PC-3 (cell line): ENCODE measurements at regions not wholly inside any gene's neighbourhood (a gene's known extent, or its start where the extent isn't known, plus 50 kb on each side); places are given as distances from the start of the nearest gene placed in this dataset.

ENCODE experiments used
- ATAC-seq: fragments of 200-7000 bp; cut with Tn5 transposase; 2 replicates; pipeline ENCODE4 v1.9.1; 2020; ENCODE audit warnings: mild to moderate bottlenecking, moderate library complexity
- BruUV-seq: library from RNA; stranded (reverse); fragments of 400-500 nt; replicated peaks from 2 replicates; lab custom pipeline; 2021; lab: Mats Ljungman, UMichigan
- CTCF ChIA-PET: fragments of 300-600 bp; sonication (Branson Sonifier 250); formaldehyde crosslinking; loops from one replicate; lab custom pipeline; 2022; ENCODE audit warnings: antibody characterized with exemption; lab: Charles Lee
- POLR2A ChIA-PET: fragments of 300-600 bp; sonication (Branson Sonifier 250); formaldehyde crosslinking; loops from one replicate; lab custom pipeline; 2022; ENCODE audit warnings: antibody characterized with exemption; ENCODE audit not compliant: unreplicated experiment; lab: Charles Lee
- DNase-seq: peaks from one replicate; pipeline ENCODE4 v3.0.0-alpha.2; 2015
- H2AFZ ChIP-seq: fragments of 300-600 bp; sonication (generic); 2 replicates; pipeline ENCODE4 v1.6.0; 2016; ENCODE audit warnings: antibody characterized with exemption, low read length
- H3F3A ChIP-seq: fragments of 300-600 bp; sonication (generic); one replicate; pipeline ENCODE4 v1.6.0; 2017; ENCODE audit warnings: antibody characterized with exemption, low read length, control low read depth, mild to moderate bottlenecking; ENCODE audit not compliant: unreplicated experiment
- H3K27ac ChIP-seq: fragments of 300-600 bp; sonication (generic); 2 replicates; pipeline ENCODE4 v1.5.1; 2016; ENCODE audit warnings: mild to moderate bottlenecking, low read length
- H3K27me3 ChIP-seq: fragments of 300-600 bp; sonication (generic); 2 replicates; pipeline ENCODE4 v1.6.1; 2016; ENCODE audit warnings: low read length, mixed read lengths
- H3K36me3 ChIP-seq: fragments of 300-600 bp; sonication (generic); 2 replicates; pipeline ENCODE4 v1.6.1; 2016; ENCODE audit warnings: low read depth, mixed run types, low read length, mixed read lengths
- H3K4me1 ChIP-seq: fragments of 300-600 bp; sonication (generic); 2 replicates; pipeline ENCODE4 v1.5.1; 2016; ENCODE audit warnings: low read length; ENCODE audit not compliant: insufficient read depth
- H3K4me2 ChIP-seq: fragments of 300-600 bp; sonication (generic); 2 replicates; pipeline ENCODE4 v1.6.0; 2016; ENCODE audit warnings: low read length
- H3K4me3 ChIP-seq: fragments of 300-600 bp; sonication (generic); 2 replicates; pipeline ENCODE4 v1.5.1; 2016; ENCODE audit warnings: mild to moderate bottlenecking, low read length, mixed read lengths
- H3K79me2 ChIP-seq: fragments of 300-600 bp; sonication (generic); 2 replicates; pipeline ENCODE4 v1.6.1; 2017; ENCODE audit warnings: low read length, mixed read lengths
- H3K9ac ChIP-seq: fragments of 300-600 bp; sonication (generic); 2 replicates; pipeline ENCODE4 v1.6.0; 2016; ENCODE audit warnings: mild to moderate bottlenecking, low read length
- H3K9me2 ChIP-seq: fragments of 300-600 bp; sonication (generic); replicated peaks from 2 replicates; pipeline ENCODE4 v1.6.1; 2016; ENCODE audit warnings: mixed run types, low read length, mixed read lengths
- H3K9me3 ChIP-seq: fragments of 300-600 bp; sonication (generic); 2 replicates; pipeline ENCODE4 v1.6.1; 2016; ENCODE audit warnings: low read length, mixed read lengths
- H4K20me1 ChIP-seq: fragments of 300-600 bp; sonication (generic); 2 replicates; pipeline ENCODE4 v1.6.1; 2016; ENCODE audit warnings: low read length, mixed read lengths
- CTCF ChIP-seq: fragments of 300-600 bp; sonication (generic); conservative IDR thresholded peaks from 2 replicates; pipeline ENCODE4 v1.5.1; 2017; ENCODE audit warnings: antibody characterized with exemption, low read depth, mild to moderate bottlenecking, low read length
- EZH2 ChIP-seq: fragments of 300-600 bp; sonication (generic); IDR thresholded peaks from one replicate; pipeline ENCODE4 v1.6.1; 2017; ENCODE audit warnings: antibody characterized with exemption, mild to moderate bottlenecking, low read length; ENCODE audit not compliant: unreplicated experiment
- EZH2phosphoT487 ChIP-seq: fragments of 300-600 bp; sonication (generic); IDR thresholded peaks from 2 replicates; pipeline ENCODE4 v1.6.1; 2018; ENCODE audit warnings: mild to moderate bottlenecking, antibody characterized with exemption, low read length, borderline replicate concordance
- intact Hi-C: fragments of 100-400 bp; cut with micrococcal nuclease; formaldehyde crosslinking; loops from 2 replicates; pipeline ENCODE4 v1.9.0; 2023

GRCh38 chr1:59233444-59233843 is 63.5 kb upstream of the FGGY start:
- no peaks in the 10 kb centered on the region for H4K20me1 ChIP-seq
- no peaks in the 10 kb centered on the region for H3F3A ChIP-seq
- H3K9ac ChIP-seq = no peak overlapping the region
- no peak overlapping the region for H3K27ac ChIP-seq
- no peak overlapping the region for H2AFZ ChIP-seq
- no peaks in the 10 kb centered on the region for H3K9me3 ChIP-seq
- intact Hi-C loops = no loop called here
- no peak overlapping the region for H3K4me3 ChIP-seq
- ChIA-PET POLR2A (no interaction called here), CTCF (no interaction called here)
- H3K27me3 ChIP-seq = no peaks in the 10 kb centered on the region
- no peak for DNase-seq
- no TSS peak for BruUV-seq
- H3K79me2 ChIP-seq = no peaks in the 10 kb centered on the region
- no peaks in the 10 kb centered on the region for H3K36me3 ChIP-seq
- TF ChIP-seq CTCF (no peak), EZH2phosphoT487 (no peak), EZH2 (no peak)
- H3K9me2 ChIP-seq = no peaks in the 10 kb centered on the region
- ATAC-seq = no peak
- H3K4me1 ChIP-seq = no peaks in the 10 kb centered on the region
- no peak overlapping the region for H3K4me2 ChIP-seq

GRCh38 chr1:59236721-59237545 is 60.0 kb upstream of the FGGY start:
- no peaks in the 10 kb centered on the region for H3K36me3 ChIP-seq
- ATAC-seq (no peak), DNase-seq (no peak)
- no TSS peak for BruUV-seq
- TF ChIP-seq EZH2phosphoT487 (no peak), CTCF (no peak), EZH2 (no peak)
- H3K4me1 ChIP-seq = no peaks in the 10 kb centered on the region
- H3K9me2 ChIP-seq = no peaks in the 10 kb centered on the region
- H3K9ac ChIP-seq = no peak overlapping the region
- ChIA-PET CTCF (no interaction called here), POLR2A (interaction anchor here (0.5 kb wide), 1 partner anchor 125 kb away, joined by 4 read pairs; no protein-coding TSS in a partner anchor)
- H3K4me2 ChIP-seq = no peak overlapping the region
- no peak overlapping the region for H2AFZ ChIP-seq
- no peaks in the 10 kb centered on the region for H3K79me2 ChIP-seq
- no peaks in the 10 kb centered on the region for H3K27me3 ChIP-seq
- H3K4me3 ChIP-seq = no peak overlapping the region
- no peak overlapping the region for H3K27ac ChIP-seq
- H4K20me1 ChIP-seq = no peaks in the 10 kb centered on the region
- no peaks in the 10 kb centered on the region for H3F3A ChIP-seq
- intact Hi-C loops = no loop called here
- H3K9me3 ChIP-seq = no peaks in the 10 kb centered on the region

GRCh38 chr1:59237900-59238299 is 59.0 kb upstream of the FGGY start:
- Histone ChIP-seq H3K9me3 (no peaks in the 10 kb centered on the region), H3K4me1 (no peaks in the 10 kb centered on the region), H3F3A (no peaks in the 10 kb centered on the region), H3K79me2 (no peaks in the 10 kb centered on the region), H3K4me3 (no peak overlapping the region), H4K20me1 (no peaks in the 10 kb centered on the region), H3K4me2 (no peak overlapping the region), H3K9me2 (no peaks in the 10 kb centered on the region), H3K36me3 (no peaks in the 10 kb centered on the region), H2AFZ (no peak overlapping the region), H3K9ac (no peak overlapping the region), H3K27ac (no peak overlapping the region), H3K27me3 (no peaks in the 10 kb centered on the region)
- TF ChIP-seq EZH2phosphoT487 = no peak
- TF ChIP-seq EZH2 = no peak
- POLR2A ChIA-PET = no interaction called here
- no peak for DNase-seq
- BruUV-seq = no TSS peak
- intact Hi-C loops = no loop called here
- ATAC-seq = no peak
- CTCF ChIA-PET = no interaction called here
